HG03097 (cell line): ENCODE measurements at regions not wholly inside any gene's neighbourhood (a gene's known extent, or its start where the extent isn't known, plus 50 kb on each side); places are given as distances from the start of the nearest gene placed in this dataset.
"Not testable (repeated sequence)": the region's sequence is repeated elsewhere in the genome, so short reads cannot be mapped to it uniquely, and the experiment has no call there.

Experiments used
- ATAC-seq: cut with Tn5 transposase; IDR thresholded peaks from one replicate; pipeline ENCODE4 v1.9.1; 2021; ENCODE audit not compliant: unreplicated experiment, low FRiP score

DNA sequence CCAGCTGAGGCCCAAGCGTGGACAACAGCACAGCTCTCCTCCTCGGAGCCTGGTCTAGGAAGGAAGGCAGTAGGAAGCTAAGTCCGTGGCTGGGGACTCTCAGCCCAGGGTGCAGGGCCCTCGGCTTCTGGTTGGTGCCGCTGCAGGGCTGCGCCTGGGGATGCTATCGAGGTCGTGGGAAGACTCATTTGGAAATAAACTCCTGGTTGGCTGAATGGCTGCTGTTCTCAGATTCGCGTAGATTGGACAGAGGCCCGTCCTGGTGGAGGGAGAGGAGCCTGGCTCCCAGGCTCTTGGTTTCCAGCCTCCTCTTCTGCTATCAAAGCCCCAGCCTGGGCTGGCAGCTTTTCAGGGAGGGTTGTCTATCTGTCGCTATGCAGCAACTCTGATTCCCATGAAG lies 152.6 kb upstream of the FZD8 start:
- no peak for ATAC-seq

DNA sequence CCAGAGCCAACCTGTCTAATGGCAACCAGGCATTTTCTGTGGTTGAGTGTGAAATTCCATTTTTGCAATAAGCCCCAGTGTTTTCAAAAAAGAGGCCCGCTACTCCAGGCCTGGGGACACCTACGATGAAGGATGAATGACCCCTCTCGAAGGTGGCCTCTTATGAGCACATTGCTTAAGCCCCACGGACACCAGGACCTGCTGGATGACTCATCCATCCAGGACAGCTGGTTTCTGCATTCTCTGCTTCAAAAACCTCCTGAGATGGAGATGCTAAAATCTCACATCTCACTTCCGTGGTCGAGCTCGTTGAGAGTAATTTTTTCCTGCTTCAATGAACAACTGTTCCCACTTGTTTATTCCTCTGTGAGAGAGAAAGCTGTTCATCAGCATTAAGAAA lies 150.2 kb upstream of the FZD8 start:
- no peak for ATAC-seq

DNA sequence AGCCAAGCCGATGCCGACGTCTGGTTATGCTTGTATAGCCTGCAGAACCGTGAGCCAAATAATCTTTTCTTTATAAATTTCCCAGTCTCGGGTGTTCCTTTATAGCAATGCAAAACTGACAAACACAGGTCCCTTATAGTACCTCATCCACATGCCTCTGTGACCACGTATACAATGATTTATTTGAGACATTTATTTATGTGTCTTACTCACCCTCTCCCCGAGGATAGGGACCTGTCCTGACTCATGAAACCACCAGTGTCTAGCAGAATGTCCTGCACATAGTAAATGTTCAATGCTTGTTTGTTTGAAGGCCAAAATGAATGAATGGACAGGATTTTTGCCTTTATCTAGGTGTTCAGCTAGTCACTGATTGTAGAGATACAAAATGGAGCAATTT lies 147.9 kb upstream of the FZD8 start:
- ATAC-seq = no peak

- no peak for ATAC-seq
Observed at GRCh38 chr10:35784751-35785150, 142.7 kb upstream of the FZD8 start.

GRCh38 chr10:35783305-35783838 lies 141.3 kb upstream of the FZD8 start:
- ATAC-seq = no peak

DNA sequence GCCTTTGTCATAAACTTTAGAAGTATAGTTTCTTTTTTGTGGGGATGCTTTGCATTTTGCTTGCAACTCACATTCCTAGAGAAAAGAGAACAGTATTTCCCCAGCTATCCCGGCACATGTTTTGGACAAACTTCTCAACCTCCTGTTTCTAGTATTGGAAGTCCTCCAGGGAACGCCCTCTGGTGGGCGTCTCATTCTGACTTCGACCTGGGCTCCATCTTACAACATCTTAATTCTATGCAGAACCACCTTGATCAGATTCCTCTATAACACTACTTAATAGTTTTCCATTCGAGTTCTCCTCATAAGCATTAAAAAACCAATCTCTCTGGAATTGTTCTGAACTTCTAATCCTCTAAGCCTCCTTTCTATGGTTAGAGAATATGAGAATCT lies 139.5 kb upstream of the FZD8 start:
- no peak for ATAC-seq

DNA sequence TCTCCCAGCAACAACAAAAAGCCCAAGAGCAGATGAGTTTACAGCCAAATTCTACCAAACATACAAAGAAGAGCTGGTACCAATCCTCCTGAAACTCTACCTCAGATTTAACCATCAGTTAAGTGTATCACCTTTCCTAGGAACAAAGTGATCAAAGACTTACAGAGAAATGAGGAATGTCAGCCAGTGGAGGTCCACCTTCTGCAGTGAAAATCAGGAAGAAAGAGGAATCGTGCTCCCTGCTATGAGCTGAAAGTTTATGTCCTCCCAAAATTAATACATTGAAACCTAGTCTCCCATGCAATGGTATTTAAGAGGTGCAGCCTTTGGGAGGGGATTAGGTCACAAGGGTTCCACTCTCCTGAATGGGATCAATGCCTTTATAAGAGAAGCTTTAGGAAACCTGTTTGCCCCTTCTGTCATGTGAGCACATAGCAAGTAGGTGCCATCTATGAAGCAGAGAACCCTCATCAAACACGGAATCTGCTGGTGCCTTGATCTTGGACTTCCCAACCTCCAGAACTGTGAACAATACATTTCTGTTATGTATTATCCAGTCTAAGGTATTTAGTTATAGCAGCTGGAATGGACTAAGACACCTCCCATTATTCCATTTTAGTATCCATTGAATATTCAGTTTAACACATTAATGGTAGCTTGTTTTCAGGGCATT lies 139.0 kb upstream of the FZD8 start:
- ATAC-seq = no peak

- no peak for ATAC-seq
Observed at GRCh38 chr10:35778306-35778705, 136.2 kb upstream of the FZD8 start.

- ATAC-seq = not testable (repeated sequence)
Observed at GRCh38 chr10:35776557-35776956, 134.5 kb upstream of the FZD8 start.

DNA sequence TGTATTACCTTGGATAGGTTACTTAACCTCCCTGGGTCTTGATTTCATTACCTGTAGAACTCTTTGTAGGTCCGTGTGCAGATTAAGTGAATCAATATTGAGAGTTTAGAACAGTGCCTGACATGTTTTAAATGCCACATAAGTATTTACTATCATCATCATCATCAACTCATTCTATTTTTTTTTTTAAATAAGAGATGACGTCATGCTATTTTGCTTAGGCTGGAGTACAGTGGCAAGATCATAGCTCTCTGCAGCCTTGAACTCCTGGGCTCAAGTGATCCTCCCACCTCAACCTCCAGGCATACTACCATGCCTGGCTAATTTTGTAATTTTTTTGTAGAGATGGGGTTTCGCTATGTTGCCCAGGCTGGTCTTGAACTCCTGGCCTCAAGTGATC lies 132.0 kb upstream of the FZD8 start:
- no peak for ATAC-seq

GRCh38 chr10:35770817-35771355 lies 128.8 kb upstream of the FZD8 start:
- ATAC-seq = no peak

GRCh38 chr10:35769795-35770194 lies 127.7 kb upstream of the FZD8 start:
- no peak for ATAC-seq

DNA sequence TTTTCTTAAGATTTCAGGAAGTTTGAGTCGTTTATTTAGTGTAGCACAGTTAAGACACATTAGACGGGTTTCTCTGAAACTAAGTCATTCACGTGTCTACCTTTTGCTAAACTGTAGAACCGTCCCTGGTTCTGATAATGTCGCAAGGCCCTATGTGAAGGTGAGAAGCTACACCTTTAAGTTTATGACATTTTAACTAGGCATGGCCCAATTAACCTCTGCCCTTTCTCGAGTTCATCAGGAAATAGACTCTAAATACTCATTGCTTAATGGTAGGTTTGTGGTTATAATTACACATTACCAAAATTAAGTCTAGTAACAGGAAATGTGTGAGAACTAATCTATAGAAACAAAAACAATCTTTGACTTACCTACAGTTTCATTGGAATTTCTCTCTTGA lies 126.6 kb upstream of the FZD8 start:
- no peak for ATAC-seq

- ATAC-seq = no peak
Observed at GRCh38 chr10:35768011-35768410, 125.9 kb upstream of the FZD8 start.

GRCh38 chr10:35765996-35766395 lies 123.9 kb upstream of the FZD8 start:
- ATAC-seq = no peak

GRCh38 chr10:35765066-35765527 lies 123.0 kb upstream of the FZD8 start:
- ATAC-seq = no peak

DNA sequence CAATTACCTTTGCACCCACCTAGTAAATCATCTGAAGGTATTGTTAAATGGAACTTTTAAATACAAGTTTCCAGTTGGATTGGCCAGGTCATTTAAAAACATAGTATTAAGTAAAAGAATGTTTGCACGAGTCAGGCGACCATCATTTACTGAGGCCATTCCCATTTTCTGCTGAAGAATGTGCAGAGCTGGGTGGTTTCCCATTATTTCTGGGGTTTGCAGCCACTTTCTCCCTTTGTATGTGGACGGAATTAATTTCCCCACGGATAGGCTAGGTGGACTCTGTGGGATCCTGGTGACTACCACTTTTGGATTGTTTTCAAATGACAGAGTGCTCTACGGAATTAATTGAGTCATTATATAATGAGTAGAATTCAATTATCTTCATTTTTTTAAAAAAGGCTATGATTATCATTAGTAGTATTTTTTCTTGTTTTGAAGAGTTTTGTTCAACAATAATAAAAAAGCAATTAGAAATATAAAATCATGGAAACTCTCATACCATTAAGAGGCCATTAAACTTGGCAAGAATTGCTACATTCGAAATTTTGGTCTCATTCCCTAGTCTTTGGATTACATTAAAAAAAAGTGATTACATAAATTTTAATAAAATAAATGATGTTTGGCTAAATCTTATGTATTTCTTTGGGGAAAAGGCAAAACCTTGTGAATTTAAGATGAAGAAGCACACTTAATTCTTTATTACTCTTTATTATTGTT lies 120.4 kb upstream of the FZD8 start:
- no peak for ATAC-seq

- no peak for ATAC-seq
Observed at GRCh38 chr10:35758076-35758475, 116.0 kb upstream of the FZD8 start.

GRCh38 chr10:35754519-35754918 lies 112.4 kb upstream of the FZD8 start:
- ATAC-seq = no peak

DNA sequence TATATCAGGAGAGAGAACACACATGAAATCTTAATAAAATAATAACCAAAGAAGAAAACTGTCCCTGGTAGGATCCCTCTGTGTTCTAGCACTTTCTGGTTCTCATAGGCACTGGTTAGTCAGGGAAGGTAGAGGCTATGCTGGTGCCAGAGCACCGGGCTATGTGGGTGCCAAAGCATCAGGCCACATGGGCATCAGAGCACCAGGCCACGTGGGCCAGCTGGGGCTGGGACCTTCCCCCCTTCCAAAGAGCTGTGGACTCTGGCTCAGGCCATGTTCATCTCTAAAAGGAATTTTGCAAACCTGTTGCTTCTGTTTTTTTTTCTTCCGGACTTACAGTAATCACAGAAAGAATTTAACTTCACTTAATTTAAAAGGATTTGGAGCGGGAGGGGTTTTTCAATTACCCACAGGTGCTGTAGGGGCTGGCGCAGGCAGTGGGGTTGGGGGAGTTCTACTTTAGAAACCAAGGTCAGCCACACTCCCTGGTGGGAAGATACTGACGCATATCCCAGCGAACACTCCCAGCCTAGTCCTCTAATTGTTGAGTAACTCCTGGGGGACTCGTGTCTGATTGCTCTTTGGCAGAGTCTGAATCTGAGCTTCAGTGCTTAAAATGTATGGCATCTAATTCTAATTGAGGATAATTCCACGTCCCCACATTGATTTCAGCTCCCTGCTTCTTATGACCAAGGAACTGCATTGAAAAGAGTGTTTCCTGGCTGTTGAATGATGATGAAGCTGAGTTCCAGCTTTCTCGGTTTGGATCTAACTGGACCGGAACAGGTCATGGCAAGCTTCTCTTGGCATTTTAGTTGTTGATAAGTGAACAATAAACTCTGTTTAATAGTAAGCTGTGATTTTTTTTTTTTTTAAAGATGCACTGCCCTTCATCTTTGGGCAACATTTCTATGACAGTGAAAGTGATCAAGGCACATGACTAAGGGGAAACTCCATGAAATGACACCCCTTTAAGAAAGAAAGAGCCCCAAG lies 110.7 kb upstream of the FZD8 start:
- ATAC-seq = no peak

DNA sequence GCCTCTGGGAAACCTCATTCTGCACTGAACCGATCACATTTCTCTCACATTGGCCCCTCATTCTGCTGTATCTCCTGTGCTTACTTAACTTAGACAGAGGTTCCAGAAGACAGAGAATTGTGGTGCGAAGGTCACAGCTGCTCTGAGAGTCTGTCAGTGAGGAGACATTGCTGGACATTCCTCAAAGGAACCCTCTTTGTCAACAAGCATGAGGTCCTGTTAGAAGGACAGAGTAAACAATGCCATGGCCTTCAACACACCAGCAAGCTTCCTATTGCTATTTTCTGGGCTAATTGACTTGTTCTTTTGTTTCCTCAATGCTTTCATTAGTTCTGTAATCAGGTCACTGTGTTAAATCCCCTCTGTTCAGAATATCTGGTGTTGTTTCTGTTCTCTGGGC lies 109.3 kb upstream of the FZD8 start:
- no peak for ATAC-seq
